ENCODE measurements at regions not wholly inside any gene's neighbourhood (a gene's known extent, or its start where the extent isn't known, plus 50 kb on each side); places are given as distances from the start of the nearest gene placed in this dataset.

DNA sequence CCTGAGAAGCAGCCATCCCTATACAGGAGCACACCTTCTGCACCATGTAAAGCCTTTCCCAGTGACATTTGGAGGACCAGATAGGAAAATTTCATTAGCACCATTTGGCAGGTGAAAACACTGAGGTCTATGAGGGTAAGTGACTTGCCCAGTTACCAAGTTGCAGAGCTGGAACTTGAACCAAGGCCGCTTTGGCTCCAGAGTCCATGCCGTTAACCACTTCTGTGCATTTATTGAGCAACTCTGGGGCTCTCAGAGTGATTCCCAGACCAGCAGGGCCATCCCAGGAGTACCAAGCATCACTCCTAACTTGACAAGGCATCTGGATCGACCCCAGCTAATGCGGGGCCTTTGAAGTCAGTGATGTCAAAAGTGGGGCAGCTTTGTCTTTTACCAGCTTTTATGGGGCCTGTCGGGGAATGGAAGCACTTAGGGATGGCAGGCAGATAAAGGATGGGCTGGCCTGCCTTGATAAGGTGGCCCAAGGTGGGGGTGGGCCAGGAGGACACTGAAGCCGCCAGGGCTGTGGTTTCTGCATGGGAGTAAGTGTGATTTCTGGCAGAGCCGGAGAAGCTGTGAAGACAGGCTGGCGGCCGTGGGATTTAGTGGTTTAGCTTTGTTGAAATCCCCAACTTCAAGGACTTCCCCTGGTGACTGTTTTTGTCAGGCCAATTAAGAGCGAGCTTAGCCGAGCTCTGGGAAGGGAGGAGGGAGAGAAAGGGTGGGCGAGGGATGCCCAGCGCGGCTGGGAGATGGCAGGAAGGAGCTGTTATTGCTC, 127.3 kb downstream of the MACROH2A1 start:
- 75% methylated on average over 14 of the region's 14 CpGs for WGBS
- no peak for TF ChIP-seq YY1 (IDR thresholded peaks at IDR 0.05)
- TF ChIP-seq HNF4A (conservative IDR thresholded peaks at IDR 0.05), result peak; percentile 24 to 40
- no peak for TF ChIP-seq GABPA (IDR thresholded peaks at IDR 0.05 in 1 of 2, conservative IDR thresholded peaks at IDR 0.05 in 1 of 2)
- no peak for TF ChIP-seq FOXA1 (IDR thresholded peaks at IDR 0.05)
- no peak overlapping the region for H3K4me3 ChIP-seq (ENCODE audit: low read depth in 1 of 3, low read length in 3 of 3)
- no peak for DNase-seq (ENCODE audit: low spot score)
- H3K9me3 ChIP-seq (ENCODE audit: control insufficient read depth in 4 of 4, low read length in 3 of 4), result no peaks in the 10 kb centered on the region
- H3K27ac ChIP-seq (ENCODE audit: low read depth in 1 of 2, low read length in 2 of 2), result no peak overlapping the region
- H3K36me3 ChIP-seq (ENCODE audit: control insufficient read depth in 4 of 4, insufficient read depth in 3 of 4, low read depth in 1 of 4, low read length in 3 of 4), result no peaks in the 10 kb centered on the region
- no peaks in the 10 kb centered on the region for H3K27me3 ChIP-seq (ENCODE audit: control insufficient read depth in 4 of 4, insufficient read depth in 4 of 4, low read length in 3 of 4)
- H3K9ac ChIP-seq (ENCODE audit: low read depth in 1 of 2, low read length in 2 of 2), result no peak overlapping the region
- no peaks in the 10 kb centered on the region for H3K4me1 ChIP-seq (ENCODE audit: control insufficient read depth in 4 of 4, insufficient read depth in 4 of 4, low read length in 3 of 4)

DNA sequence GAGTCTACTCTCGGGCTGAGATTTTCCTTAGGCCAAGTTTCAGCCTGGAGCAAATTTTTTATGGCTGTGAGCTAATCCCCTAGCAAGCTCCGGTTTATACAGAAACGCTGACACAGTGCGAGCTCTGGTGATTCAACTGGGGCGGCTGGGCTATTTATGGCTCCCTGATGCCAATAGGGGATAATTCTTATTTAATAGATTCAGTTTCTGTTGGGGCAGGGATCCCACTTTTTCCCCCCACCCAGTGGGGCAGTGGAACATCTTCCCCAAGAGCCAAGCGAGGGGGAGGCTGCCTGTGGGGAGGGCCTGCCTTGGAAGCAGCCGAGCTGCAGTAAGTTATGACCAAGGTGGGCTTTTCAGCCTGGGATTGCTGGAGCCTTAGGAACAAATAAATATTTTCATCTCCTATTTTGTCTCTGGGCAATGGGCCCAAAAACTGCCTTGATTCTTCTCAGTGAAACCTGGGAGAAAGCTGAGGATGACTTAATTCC, 129.1 kb downstream of the MACROH2A1 start:
- H3K27ac ChIP-seq (ENCODE audit: low read depth in 1 of 2, low read length in 2 of 2), result no peak overlapping the region
- 89% methylated on average over 7 of the region's 7 CpGs for WGBS
- H3K4me1 ChIP-seq (ENCODE audit: control insufficient read depth in 4 of 4, insufficient read depth in 4 of 4, low read length in 3 of 4), result no peaks in the 10 kb centered on the region
- no peak overlapping the region for H3K4me3 ChIP-seq (ENCODE audit: low read depth in 1 of 3, low read length in 3 of 3)
- no peaks in the 10 kb centered on the region for H3K36me3 ChIP-seq (ENCODE audit: control insufficient read depth in 4 of 4, insufficient read depth in 3 of 4, low read depth in 1 of 4, low read length in 3 of 4)
- DNase-seq (ENCODE audit: low spot score), result no peak
- H3K27me3 ChIP-seq (ENCODE audit: control insufficient read depth in 4 of 4, insufficient read depth in 4 of 4, low read length in 3 of 4), result no peaks in the 10 kb centered on the region
- no peak overlapping the region for H3K9ac ChIP-seq (ENCODE audit: low read depth in 1 of 2, low read length in 2 of 2)
- H3K9me3 ChIP-seq (ENCODE audit: control insufficient read depth in 4 of 4, low read length in 3 of 4), result no peaks in the 10 kb centered on the region
- TF ChIP-seq ATF3 (IDR thresholded peaks at IDR 0.05), result no peak
- TF ChIP-seq, protein P1, sequence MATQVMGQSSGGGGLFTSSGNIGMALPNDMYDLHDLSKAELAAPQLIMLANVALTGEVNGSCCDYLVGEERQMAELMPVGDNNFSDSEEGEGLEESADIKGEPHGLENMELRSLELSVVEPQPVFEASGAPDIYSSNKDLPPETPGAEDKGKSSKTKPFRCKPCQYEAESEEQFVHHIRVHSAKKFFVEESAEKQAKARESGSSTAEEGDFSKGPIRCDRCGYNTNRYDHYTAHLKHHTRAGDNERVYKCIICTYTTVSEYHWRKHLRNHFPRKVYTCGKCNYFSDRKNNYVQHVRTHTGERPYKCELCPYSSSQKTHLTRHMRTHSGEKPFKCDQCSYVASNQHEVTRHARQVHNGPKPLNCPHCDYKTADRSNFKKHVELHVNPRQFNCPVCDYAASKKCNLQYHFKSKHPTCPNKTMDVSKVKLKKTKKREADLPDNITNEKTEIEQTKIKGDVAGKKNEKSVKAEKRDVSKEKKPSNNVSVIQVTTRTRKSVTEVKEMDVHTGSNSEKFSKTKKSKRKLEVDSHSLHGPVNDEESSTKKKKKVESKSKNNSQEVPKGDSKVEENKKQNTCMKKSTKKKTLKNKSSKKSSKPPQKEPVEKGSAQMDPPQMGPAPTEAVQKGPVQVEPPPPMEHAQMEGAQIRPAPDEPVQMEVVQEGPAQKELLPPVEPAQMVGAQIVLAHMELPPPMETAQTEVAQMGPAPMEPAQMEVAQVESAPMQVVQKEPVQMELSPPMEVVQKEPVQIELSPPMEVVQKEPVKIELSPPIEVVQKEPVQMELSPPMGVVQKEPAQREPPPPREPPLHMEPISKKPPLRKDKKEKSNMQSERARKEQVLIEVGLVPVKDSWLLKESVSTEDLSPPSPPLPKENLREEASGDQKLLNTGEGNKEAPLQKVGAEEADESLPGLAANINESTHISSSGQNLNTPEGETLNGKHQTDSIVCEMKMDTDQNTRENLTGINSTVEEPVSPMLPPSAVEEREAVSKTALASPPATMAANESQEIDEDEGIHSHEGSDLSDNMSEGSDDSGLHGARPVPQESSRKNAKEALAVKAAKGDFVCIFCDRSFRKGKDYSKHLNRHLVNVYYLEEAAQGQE (IDR thresholded peaks at IDR 0.05), result no peak
- no peak for TF ChIP-seq MAX (IDR thresholded peaks at IDR 0.05)
- TF ChIP-seq RAD21 (IDR thresholded peaks at IDR 0.05), result no peak
- no peak for TF ChIP-seq NR2F2 (IDR thresholded peaks at IDR 0.05)
- no peak for TF ChIP-seq TAF1 (conservative IDR thresholded peaks at IDR 0.05)
- TF ChIP-seq GABPA (IDR thresholded peaks at IDR 0.05 in 1 of 2, conservative IDR thresholded peaks at IDR 0.05 in 1 of 2), result no peak
- no peak for TF ChIP-seq ZBTB33 (IDR thresholded peaks at IDR 0.05)
- TF ChIP-seq RXRA (IDR thresholded peaks at IDR 0.05), result no peak
- no peak for TF ChIP-seq FOXA2 (IDR thresholded peaks at IDR 0.05)
- TF ChIP-seq, protein P2, sequence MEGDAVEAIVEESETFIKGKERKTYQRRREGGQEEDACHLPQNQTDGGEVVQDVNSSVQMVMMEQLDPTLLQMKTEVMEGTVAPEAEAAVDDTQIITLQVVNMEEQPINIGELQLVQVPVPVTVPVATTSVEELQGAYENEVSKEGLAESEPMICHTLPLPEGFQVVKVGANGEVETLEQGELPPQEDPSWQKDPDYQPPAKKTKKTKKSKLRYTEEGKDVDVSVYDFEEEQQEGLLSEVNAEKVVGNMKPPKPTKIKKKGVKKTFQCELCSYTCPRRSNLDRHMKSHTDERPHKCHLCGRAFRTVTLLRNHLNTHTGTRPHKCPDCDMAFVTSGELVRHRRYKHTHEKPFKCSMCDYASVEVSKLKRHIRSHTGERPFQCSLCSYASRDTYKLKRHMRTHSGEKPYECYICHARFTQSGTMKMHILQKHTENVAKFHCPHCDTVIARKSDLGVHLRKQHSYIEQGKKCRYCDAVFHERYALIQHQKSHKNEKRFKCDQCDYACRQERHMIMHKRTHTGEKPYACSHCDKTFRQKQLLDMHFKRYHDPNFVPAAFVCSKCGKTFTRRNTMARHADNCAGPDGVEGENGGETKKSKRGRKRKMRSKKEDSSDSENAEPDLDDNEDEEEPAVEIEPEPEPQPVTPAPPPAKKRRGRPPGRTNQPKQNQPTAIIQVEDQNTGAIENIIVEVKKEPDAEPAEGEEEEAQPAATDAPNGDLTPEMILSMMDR (IDR thresholded peaks at IDR 0.05; ENCODE audit: low read depth, low read length, missing input control), result no peak
- TF ChIP-seq EGR1 (IDR thresholded peaks at IDR 0.05; ENCODE audit: low read depth in 2 of 2), result no peak

All from liver (tissue), 8 donors.